Fibroblast of upper back skin (primary cell): ENCODE measurements at regions not wholly inside any gene's neighbourhood (a gene's known extent, or its start where the extent isn't known, plus 50 kb on each side); places are given as distances from the start of the nearest gene placed in this dataset.

Experiments used
- DNase-seq: peaks from one replicate; pipeline ENCODE4 v3.0.0-alpha.2; 2013

GRCh38 chr10:63710703-63711102 lies 189.5 kb downstream of the REEP3 start:
- DNase-seq: no peak

DNA sequence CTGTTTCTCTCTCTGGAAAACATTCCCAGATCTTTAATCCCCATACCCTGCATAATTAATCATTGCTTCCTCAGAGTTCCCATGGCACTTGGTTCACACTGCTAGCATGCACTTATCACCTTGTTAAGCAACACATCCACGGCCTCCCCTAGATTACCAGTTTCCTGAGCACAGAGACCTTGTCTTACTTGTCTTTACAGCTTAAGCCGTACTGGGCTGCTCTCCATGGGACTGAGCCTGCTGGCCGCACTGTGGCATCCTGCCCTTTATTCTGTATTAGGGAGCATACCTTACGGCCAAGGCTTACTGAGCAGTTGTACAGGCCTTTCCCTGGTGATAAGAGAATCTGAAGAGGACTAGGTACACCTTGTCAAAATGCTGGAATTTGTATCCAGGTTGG lies 190.2 kb downstream of the REEP3 start:
- peak; percentile 39 for DNase-seq

GRCh38 chr10:63711867-63712716 lies 190.9 kb downstream of the REEP3 start:
- peak; percentile 96 for DNase-seq

DNA sequence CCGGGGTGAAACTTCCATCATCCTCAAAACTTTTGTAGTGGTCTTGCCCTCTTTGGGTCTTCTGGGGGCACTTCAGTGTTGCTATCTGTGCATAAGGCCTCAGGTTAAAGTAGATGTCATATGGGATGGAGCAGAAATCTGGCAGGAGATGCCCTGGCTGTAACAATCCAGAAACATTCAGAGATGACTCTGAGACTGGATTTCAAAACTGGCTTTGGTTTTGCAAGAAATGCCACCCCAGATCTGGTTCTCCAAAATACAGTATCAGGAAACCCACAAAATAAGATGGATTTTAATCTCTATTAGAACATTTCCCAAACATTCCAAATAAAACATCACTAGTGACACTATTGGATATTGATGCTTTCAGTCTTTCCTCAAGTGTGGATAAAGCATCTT lies 191.5 kb downstream of the REEP3 start:
- DNase-seq: no peak

- peak; percentile 96 for DNase-seq
Measured at GRCh38 chr10:63713191-63714144, 192.3 kb downstream of the REEP3 start.

DNA sequence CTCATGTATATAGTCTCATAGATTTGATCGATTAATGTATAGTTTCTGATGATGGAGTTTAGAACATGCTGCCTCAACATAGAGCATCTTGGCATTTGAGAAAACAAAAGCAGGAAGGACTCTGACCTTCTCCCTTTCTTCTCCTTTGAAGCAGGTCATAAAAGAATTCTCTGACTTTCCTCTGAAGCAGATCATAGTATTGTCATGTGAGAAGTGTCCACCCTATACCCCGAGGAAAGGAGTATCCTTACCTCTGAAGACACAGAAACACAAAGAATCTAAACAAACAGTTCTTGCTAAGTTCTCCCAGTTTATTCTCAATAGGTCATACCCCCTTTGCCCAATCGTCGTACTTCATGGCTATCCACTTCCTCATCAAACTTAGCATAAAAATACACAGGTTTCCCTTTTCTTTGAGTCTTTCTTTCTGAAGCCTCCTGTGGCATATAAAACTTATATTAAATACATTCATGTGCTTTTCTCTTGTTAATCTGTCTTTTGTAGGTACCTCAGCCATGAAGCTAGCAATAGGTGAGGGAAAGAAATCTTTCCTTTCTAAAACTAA lies 194.9 kb downstream of the REEP3 start:
- no peak for DNase-seq

- peak; percentile 62 for DNase-seq
Measured at GRCh38 chr10:63717027-63717715, 196.0 kb downstream of the REEP3 start.

DNA sequence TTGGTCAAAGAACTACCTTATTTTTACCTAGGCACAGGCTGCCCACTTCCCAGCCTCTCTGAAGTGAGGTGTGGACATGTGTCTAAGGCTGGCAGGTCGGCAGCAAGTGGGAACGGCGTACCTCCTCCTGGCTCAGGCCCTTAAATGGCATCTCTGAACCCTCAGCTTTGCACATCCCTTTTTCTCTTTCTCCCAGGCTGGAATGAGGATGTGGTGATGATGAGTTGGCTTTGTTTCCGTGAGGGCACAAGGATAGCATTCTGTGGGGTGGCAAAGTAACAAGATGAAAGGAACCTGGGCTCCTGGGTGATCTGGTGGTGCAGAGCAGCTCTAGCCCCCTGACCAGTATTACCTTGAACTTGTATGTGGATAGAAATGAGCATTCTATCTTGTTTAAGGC lies 196.8 kb downstream of the REEP3 start:
- DNase-seq: no peak

DNA sequence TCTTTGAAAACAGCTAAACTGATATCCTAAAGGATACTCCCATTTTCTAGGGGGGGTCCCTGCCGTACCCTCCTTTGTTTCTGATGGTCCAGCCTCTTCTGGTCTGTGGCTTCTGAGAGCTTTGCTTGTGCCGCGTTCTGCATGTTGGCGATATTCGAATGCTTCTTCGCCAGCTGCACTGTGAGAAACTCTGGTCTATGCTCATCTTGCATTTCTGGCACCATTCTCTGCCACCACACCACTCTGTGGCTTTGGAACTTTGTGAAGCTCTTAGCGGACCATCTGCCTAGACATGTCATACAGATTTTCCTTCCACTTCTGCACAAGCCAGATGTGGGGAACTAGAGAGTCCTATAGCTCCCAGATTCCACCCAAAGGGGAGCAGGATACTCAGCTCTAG lies 197.2 kb downstream of the REEP3 start:
- DNase-seq: no peak

DNA sequence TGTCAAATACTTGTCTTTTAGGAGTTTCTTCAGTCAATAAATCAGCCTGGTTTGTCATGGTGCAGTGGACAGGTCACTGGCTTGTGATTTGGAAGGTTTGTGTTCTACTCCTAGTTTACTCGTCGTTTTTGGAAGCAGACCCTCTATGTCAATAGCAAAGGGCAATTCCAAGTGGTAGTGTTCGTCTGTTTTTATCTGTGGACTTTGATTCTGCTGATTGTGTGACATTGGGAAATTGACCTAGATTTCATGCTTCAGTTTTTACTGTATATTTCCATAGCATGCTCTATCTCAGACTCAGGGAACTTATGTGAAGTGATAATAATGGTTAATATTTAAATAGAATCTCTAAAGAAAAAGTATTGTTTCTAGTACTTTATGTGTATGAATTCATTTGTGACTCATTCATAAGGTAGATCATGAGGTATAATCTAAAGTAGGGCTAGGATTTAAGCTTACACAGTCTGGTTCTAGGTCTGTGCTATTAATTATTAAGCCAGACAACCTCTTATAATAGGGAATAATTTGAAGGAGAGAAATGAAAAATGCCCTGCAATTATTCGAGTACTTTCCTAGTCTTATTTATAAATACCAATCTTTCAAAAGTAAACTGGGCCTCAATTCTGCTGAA lies 198.1 kb downstream of the REEP3 start:
- DNase-seq: no peak

GRCh38 chr10:63720072-63720537 lies 198.9 kb downstream of the REEP3 start:
- peak; percentile 49 for DNase-seq

DNA sequence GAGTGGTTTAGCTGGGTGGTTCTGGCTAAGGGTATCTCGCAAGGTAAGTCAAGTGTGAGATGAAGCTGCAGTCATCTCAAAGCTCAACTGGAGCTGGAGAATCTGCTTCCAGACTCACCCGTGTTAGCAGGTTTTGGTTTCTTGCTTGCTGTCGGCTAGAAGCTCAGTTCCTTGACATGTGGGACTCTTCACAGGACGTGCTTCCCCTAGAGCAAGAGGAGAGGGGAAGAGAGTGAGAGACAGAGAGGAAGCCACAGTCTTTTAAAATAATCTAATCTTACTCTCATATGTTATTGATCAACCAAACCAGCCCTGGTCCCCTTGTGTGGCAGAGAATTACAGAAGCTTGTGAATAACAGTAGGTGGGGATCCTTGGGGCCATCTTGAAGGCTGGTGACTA lies 199.5 kb downstream of the REEP3 start:
- no peak for DNase-seq

- DNase-seq: no peak
Measured at GRCh38 chr10:63722537-63722936, 201.3 kb downstream of the REEP3 start.

- no peak for DNase-seq
Measured at GRCh38 chr10:63723320-63723719, 202.1 kb downstream of the REEP3 start.

DNA sequence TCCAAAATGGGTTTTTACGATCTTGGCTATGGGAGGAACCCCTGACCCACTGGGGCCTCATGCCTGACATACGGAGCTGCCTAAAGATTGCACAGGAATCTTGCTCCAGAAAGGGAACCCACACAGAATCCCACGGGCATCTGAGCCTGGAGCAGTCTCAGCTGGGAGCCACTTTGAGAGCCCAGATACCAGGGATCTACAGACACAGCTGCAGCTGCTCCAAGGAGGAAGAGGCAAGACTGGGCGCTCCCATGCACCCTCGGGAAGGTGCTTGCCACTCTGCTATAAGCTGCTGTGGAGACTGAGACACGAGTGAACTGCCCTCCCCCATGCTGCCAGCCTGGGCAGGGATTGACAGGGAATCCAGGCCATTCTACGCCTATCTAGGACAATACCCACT lies 202.5 kb downstream of the REEP3 start:
- DNase-seq: no peak

- no peak for DNase-seq
Measured at GRCh38 chr10:63724922-63725321, 203.7 kb downstream of the REEP3 start.

DNA sequence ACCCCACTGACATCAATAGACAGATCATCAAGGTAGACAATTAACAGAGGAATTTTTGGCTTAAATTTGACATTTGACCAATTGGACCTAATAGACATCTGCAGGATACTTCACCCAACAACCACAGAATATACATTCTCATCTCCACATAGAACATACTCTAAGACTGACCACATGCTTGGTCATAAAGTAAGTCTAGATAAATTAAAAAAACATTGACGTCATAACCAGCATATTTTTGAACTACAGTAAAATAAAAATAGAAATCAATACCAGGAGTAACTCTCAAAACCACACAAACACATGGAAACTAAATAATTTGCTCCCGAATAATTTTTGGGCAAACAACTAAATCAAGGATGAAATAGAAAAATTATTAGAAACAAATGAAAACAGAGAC lies 205.7 kb downstream of the REEP3 start:
- no peak for DNase-seq

GRCh38 chr10:63727636-63728035 lies 206.4 kb downstream of the REEP3 start:
- DNase-seq: no peak

- DNase-seq: no peak
Measured at GRCh38 chr10:63735305-63735704, 214.1 kb downstream of the REEP3 start.

DNA sequence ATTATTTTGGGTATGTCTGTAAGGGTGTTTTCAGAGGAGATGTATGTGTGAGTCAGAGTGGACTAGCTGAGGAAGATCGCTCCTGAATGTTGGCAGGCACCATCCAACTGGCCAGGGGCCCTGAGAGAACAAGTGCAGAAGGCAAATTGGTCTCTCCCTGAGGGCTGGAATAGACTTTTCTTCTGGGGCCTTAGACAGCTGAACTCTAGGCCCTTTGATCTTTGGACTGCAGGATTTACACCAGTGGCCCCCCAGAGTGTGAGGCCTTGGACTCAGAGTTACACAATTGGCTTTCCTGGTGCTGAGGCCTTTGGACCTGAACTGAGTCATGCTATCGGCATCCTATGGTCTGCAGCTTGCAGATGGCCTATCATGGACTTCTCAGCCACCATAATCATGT lies 217.2 kb downstream of the REEP3 start:
- peak; percentile 74 for DNase-seq

- DNase-seq: peak; percentile 89
Measured at GRCh38 chr10:63744060-63744941, 223.1 kb downstream of the REEP3 start.
